ENCODE measurements at regions not wholly inside any gene's neighbourhood (a gene's known extent, or its start where the extent isn't known, plus 50 kb on each side); places are given as distances from the start of the nearest gene placed in this dataset.

DNA sequence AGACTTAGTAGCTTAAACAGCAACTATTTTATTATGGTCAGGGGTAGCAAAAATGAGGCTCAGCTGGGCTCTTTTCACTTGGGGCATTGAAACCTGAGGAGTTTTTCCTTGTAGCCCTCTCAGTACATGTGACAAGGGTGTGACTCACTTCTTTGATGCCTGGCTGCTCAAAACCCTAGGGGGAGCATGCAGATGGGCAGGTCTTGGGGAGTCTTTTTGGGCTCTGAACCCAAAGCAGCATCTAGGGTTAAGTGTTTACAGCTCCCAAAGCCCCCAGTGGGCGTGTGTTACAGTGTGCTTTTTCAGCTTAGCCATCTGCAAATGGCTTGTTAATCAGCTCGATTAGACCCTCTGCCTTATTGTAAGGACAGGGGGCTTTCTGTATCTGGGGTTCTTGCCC is 1752.7 kb downstream of the PCDH7 start:
- H3K27me3 Mint-ChIP-seq, result no peaks in the 10 kb centered on the region
- no peak overlapping the region for H3K4me3 Mint-ChIP-seq
- no peak for DNase-seq
- no peak for ATAC-seq
- intact Hi-C loops (cut with DNase I, micrococcal nuclease), result no loop called here
- peaks cover 7% of the 10 kb centered on the region for H3K9me3 Mint-ChIP-seq (ENCODE audit: low read depth)
- no peak overlapping the region for H3K27ac Mint-ChIP-seq
- no peaks in the 10 kb centered on the region for H3K36me3 Mint-ChIP-seq (ENCODE audit: low read depth)
- ChIA-PET CTCF (no interaction called here), POLR2A (no interaction called here)
- no peaks in the 10 kb centered on the region for H3K4me1 Mint-ChIP-seq

GRCh38 chr4:32475710-32476109 is 1755.5 kb downstream of the PCDH7 start:
- H3K4me1 Mint-ChIP-seq, result no peaks in the 10 kb centered on the region
- no peaks in the 10 kb centered on the region for H3K36me3 Mint-ChIP-seq (ENCODE audit: low read depth)
- H3K4me3 Mint-ChIP-seq, result no peak overlapping the region
- ATAC-seq, result no peak
- no peak overlapping the region for H3K27ac Mint-ChIP-seq
- no peak for DNase-seq
- ChIA-PET CTCF (no interaction called here), POLR2A (no interaction called here)
- H3K9me3 Mint-ChIP-seq (ENCODE audit: low read depth), result peaks cover 7% of the 10 kb centered on the region
- no peaks in the 10 kb centered on the region for H3K27me3 Mint-ChIP-seq
- intact Hi-C loops (cut with DNase I, micrococcal nuclease), result no loop called here

GRCh38 chr4:32477518-32477917 is 1757.3 kb downstream of the PCDH7 start:
- intact Hi-C loops (cut with DNase I, micrococcal nuclease), result no loop called here
- H3K9me3 Mint-ChIP-seq (ENCODE audit: low read depth), result peaks cover 9% of the 10 kb centered on the region
- ATAC-seq (no peak), DNase-seq (no peak)
- H3K4me1 Mint-ChIP-seq, result no peaks in the 10 kb centered on the region
- CTCF ChIA-PET, result no interaction called here
- no peak overlapping the region for H3K27ac Mint-ChIP-seq
- POLR2A ChIA-PET, result no interaction called here
- no peak overlapping the region for H3K4me3 Mint-ChIP-seq
- no peaks in the 10 kb centered on the region for H3K36me3 Mint-ChIP-seq (ENCODE audit: low read depth)
- H3K27me3 Mint-ChIP-seq, result no peaks in the 10 kb centered on the region

DNA sequence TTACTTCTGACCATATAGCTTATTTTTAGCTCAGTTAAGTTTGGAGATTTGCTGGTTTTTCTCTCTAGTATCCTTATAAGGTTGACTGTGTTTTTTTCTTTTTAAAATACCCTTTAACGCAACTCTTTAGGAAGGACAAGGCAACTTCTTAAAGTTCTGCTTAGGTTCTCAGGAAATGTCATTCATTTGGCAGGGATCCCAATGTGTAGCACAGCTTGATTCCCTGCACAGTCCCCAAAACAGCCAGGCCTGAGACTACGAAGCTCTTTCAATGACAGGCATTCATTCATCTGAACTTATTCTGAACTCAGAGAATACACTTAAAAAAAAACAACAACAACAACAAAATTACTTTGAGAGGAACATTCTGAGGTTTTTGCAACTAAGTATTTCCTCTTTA is 1765.8 kb downstream of the PCDH7 start:
- intact Hi-C loops (cut with DNase I, micrococcal nuclease), result no loop called here
- no peaks in the 10 kb centered on the region for H3K36me3 Mint-ChIP-seq (ENCODE audit: low read depth)
- no peaks in the 10 kb centered on the region for H3K4me1 Mint-ChIP-seq
- H3K4me3 Mint-ChIP-seq, result no peak overlapping the region
- DNase-seq (no peak), ATAC-seq (no peak)
- ChIA-PET CTCF (no interaction called here), POLR2A (no interaction called here)
- peaks cover 11% of the 10 kb centered on the region for H3K9me3 Mint-ChIP-seq (ENCODE audit: low read depth)
- H3K27ac Mint-ChIP-seq, result no peak overlapping the region
- no peaks in the 10 kb centered on the region for H3K27me3 Mint-ChIP-seq

DNA sequence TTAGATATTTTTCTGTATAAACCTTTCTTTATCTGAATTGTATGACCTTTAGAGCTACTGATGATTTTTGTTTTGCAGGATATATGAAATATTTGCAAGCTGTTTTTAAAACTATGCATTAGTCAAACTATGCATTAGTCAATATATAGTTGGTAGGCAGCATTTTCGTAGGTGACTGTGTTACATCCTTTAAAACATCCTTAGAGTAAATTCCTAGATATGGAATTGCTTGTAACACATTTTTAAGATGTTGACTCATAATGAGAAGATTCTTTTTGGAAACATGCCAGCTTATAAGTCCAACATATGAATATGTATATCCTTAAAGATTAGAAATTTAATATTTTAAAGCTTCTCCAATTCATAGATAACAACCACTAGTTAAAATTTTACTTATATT is 1768.5 kb downstream of the PCDH7 start:
- no peaks in the 10 kb centered on the region for H3K36me3 Mint-ChIP-seq (ENCODE audit: low read depth)
- ChIA-PET POLR2A (no interaction called here), CTCF (no interaction called here)
- H3K4me3 Mint-ChIP-seq, result no peak overlapping the region
- no peak for ATAC-seq
- H3K4me1 Mint-ChIP-seq, result no peaks in the 10 kb centered on the region
- DNase-seq, result no peak
- intact Hi-C loops (cut with DNase I, micrococcal nuclease), result no loop called here
- no peaks in the 10 kb centered on the region for H3K27me3 Mint-ChIP-seq
- H3K9me3 Mint-ChIP-seq (ENCODE audit: low read depth), result peaks cover 11% of the 10 kb centered on the region
- no peak overlapping the region for H3K27ac Mint-ChIP-seq

DNA sequence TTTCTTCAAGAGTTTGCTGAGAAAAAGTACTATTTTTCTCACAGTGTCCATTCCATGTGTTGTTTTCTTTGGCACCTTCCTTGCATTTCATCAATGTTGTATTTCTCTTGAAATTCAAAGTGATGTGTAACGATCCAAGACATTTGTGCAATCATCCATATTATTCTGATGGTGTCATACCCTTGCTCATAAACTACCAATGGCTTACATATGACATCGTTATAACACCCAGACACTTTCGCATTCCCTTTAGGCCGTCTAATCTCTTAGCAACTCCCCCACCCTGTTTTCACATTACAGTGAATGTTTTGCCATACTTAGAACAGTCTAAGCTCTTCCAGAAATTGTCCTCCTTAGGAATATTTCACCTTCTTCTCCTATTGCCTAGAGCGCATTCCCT is 1779.0 kb downstream of the PCDH7 start:
- no peaks in the 10 kb centered on the region for H3K4me1 Mint-ChIP-seq
- no peaks in the 10 kb centered on the region for H3K36me3 Mint-ChIP-seq (ENCODE audit: low read depth)
- ATAC-seq (no peak), DNase-seq (no peak)
- CTCF ChIA-PET, result no interaction called here
- no peak overlapping the region for H3K27ac Mint-ChIP-seq
- H3K27me3 Mint-ChIP-seq, result no peaks in the 10 kb centered on the region
- POLR2A ChIA-PET, result no interaction called here
- intact Hi-C loops (cut with DNase I, micrococcal nuclease), result no loop called here
- no peak overlapping the region for H3K4me3 Mint-ChIP-seq
- H3K9me3 Mint-ChIP-seq (ENCODE audit: low read depth), result peaks cover 6% of the 10 kb centered on the region

DNA sequence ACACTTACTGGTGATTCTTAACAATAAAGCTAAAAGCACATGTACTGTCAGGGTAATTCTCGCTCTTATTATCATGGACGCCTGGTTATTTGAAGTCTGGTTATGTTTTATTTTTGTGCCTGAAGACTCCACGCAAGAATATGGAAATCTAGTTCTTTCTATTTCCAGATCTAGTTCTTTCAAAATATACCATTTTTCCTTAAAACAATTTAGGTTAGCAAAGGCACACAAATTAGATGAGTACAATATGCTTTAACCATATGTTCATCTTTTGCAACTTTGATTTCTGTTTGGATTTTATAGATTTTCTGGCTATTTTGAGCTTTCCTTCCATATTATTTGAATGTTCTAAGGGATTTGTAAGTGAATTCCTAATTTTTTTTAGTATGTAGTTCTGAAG is 1783.1 kb downstream of the PCDH7 start:
- H3K4me3 Mint-ChIP-seq, result no peak overlapping the region
- intact Hi-C loops (cut with DNase I, micrococcal nuclease), result no loop called here
- ChIA-PET CTCF (no interaction called here), POLR2A (no interaction called here)
- no peak for DNase-seq
- no peak for ATAC-seq
- H3K27me3 Mint-ChIP-seq, result no peaks in the 10 kb centered on the region
- no peaks in the 10 kb centered on the region for H3K36me3 Mint-ChIP-seq (ENCODE audit: low read depth)
- peaks cover 16% of the 10 kb centered on the region for H3K9me3 Mint-ChIP-seq (ENCODE audit: low read depth)
- no peak overlapping the region for H3K27ac Mint-ChIP-seq
- H3K4me1 Mint-ChIP-seq, result no peaks in the 10 kb centered on the region

DNA sequence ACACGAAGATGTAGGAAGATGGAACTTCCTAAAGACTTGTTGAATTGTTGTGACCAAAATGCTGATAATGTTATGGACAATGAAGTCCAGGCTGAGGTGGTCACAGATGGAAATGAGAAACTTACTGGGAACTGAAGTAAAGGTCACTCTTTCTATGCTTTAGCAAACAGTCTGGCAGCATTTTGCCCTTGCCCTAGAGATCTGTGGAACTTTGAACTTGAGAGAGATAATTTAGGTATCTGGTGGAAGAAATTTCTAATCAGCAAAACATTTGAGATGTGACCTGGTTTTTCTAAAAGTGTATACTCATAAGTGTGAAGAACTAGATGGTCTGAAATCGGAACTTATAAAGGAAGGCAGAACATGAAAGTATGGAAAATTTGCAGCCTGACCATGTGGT is 1785.9 kb downstream of the PCDH7 start:
- ChIA-PET POLR2A (no interaction called here), CTCF (no interaction called here)
- no peak for DNase-seq
- Mint-ChIP-seq H3K4me1 (no peaks in the 10 kb centered on the region), H3K36me3 (ENCODE audit: low read depth) (no peaks in the 10 kb centered on the region), H3K4me3 (no peak overlapping the region), H3K27me3 (no peaks in the 10 kb centered on the region), H3K27ac (no peak overlapping the region), H3K9me3 (ENCODE audit: low read depth) (peaks cover 14% of the 10 kb centered on the region)
- intact Hi-C loops (cut with DNase I, micrococcal nuclease), result no loop called here
- ATAC-seq, result no peak

DNA sequence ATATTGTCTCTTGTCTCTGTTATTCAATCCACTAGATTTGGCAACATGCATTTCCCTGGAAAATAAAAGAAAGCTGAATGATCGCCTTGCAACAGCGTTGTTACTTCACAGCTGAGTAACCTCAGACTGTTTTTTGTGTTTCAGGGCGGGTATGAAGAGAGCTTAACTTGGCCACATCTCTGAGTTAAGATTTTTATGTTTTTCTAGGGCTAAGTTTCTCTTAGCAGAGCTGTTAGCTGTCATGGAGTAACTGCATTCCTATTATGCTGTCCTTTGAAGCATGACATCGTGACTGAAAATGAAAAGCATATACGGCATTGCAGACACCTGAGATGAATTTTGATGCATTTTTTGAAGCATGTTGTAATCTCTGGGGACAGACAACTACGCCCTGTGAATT is 1798.9 kb downstream of the PCDH7 start:
- ATAC-seq (no peak), DNase-seq (no peak)
- Mint-ChIP-seq H3K27me3 (no peaks in the 10 kb centered on the region), H3K36me3 (ENCODE audit: low read depth) (no peaks in the 10 kb centered on the region), H3K4me1 (no peaks in the 10 kb centered on the region), H3K9me3 (ENCODE audit: low read depth) (peaks cover 8% of the 10 kb centered on the region), H3K27ac (no peak overlapping the region), H3K4me3 (no peak overlapping the region)
- intact Hi-C loops (cut with DNase I, micrococcal nuclease), result no loop called here
- ChIA-PET POLR2A (no interaction called here), CTCF (no interaction called here)

- peaks cover 11% of the 10 kb centered on the region for H3K9me3 Mint-ChIP-seq (ENCODE audit: low read depth)
- intact Hi-C loops (cut with DNase I, micrococcal nuclease), result no loop called here
- CTCF ChIA-PET, result interaction anchor here (0.6 to 0.7 kb wide), 2 partner anchors 326 to 423 kb away, joined by 3 to 4 read pairs; no protein-coding TSS in a partner anchor
Observed at GRCh38 chr4:32525420-32525819, 1805.3 kb downstream of the PCDH7 start.

DNA sequence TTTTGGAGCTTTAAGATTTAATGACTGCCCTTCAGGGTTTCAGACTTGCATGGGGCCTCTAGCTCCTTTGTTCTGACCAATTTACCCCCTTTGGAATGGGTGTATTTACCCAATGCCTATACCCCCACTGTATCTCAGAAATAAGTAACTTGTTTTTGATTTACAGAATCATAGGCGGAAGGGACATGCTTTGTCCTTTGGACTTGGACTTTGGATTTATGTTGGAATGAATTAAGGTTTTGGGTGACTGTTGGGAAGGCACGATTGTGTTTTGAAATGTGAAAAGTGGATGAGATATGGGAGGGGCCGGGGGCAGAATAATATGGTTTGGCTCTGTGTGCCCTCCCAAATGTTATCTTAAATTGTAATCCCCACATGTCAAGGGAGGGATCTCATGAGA is 1824.7 kb downstream of the PCDH7 start:
- intact Hi-C loops (cut with DNase I, micrococcal nuclease), result no loop called here
- no peaks in the 10 kb centered on the region for H3K27me3 Mint-ChIP-seq
- no peaks in the 10 kb centered on the region for H3K4me1 Mint-ChIP-seq
- H3K9me3 Mint-ChIP-seq (ENCODE audit: low read depth), result peaks cover 12% of the 10 kb centered on the region
- CTCF ChIA-PET, result no interaction called here
- no peak overlapping the region for H3K27ac Mint-ChIP-seq
- POLR2A ChIA-PET, result interaction anchor here (0.6 kb wide), 1 partner anchor 1450 kb away, joined by 3 read pairs; no protein-coding TSS in a partner anchor
- H3K36me3 Mint-ChIP-seq (ENCODE audit: low read depth), result no peaks in the 10 kb centered on the region
- H3K4me3 Mint-ChIP-seq, result no peak overlapping the region
- ATAC-seq (no peak), DNase-seq (no peak)

More at GRCh38 chr4:32525420-32525819, 1805.3 kb downstream of the PCDH7 start:
- POLR2A ChIA-PET, result no interaction called here
- no peaks in the 10 kb centered on the region for H3K4me1 Mint-ChIP-seq
- H3K36me3 Mint-ChIP-seq (ENCODE audit: low read depth), result no peaks in the 10 kb centered on the region
- ATAC-seq, result no peak
- no peak overlapping the region for H3K4me3 Mint-ChIP-seq
- H3K27me3 Mint-ChIP-seq, result no peaks in the 10 kb centered on the region
- no peak for DNase-seq
- no peak overlapping the region for H3K27ac Mint-ChIP-seq

GRCh38 chr4:32551943-32552342 is 1831.8 kb downstream of the PCDH7 start:
- ATAC-seq (no peak), DNase-seq (no peak)
- H3K4me1 Mint-ChIP-seq, result no peaks in the 10 kb centered on the region
- intact Hi-C loops (cut with DNase I, micrococcal nuclease), result no loop called here
- H3K36me3 Mint-ChIP-seq (ENCODE audit: low read depth), result no peaks in the 10 kb centered on the region
- no peaks in the 10 kb centered on the region for H3K27me3 Mint-ChIP-seq
- H3K9me3 Mint-ChIP-seq (ENCODE audit: low read depth), result peaks cover 4% of the 10 kb centered on the region
- no peak overlapping the region for H3K27ac Mint-ChIP-seq
- no peak overlapping the region for H3K4me3 Mint-ChIP-seq
- ChIA-PET POLR2A (no interaction called here), CTCF (no interaction called here)

DNA sequence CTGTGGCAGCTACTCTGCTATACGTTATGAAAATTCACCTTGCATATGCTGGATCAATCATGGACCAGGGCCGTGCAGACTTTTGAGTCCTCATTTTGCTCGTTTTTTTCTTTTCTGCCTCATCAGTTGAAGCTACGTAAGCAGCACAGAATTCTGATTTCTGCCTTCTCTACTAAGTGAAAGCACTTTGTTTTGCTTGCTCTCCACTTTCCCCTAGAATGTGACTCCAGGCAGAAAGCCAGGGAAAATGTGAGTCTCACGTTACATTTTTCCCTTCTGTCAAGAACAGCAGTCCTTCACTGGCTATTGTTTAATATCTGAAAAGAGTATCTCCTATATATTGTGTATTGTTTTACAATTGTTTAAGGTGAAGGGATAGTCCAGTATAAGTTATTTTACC is 1840.1 kb downstream of the PCDH7 start:
- intact Hi-C loops (cut with DNase I, micrococcal nuclease), result no loop called here
- Mint-ChIP-seq H3K27ac (no peak overlapping the region), H3K27me3 (no peaks in the 10 kb centered on the region), H3K9me3 (ENCODE audit: low read depth) (peaks cover 5% of the 10 kb centered on the region), H3K36me3 (ENCODE audit: low read depth) (no peaks in the 10 kb centered on the region), H3K4me1 (no peaks in the 10 kb centered on the region), H3K4me3 (no peak overlapping the region)
- POLR2A ChIA-PET, result no interaction called here
- CTCF ChIA-PET, result no interaction called here
- ATAC-seq, result no peak
- DNase-seq, result no peak
